HepG2 (cell line): ENCODE measurements at regions not wholly inside any gene's neighbourhood (a gene's known extent, or its start where the extent isn't known, plus 50 kb on each side); places are given as distances from the start of the nearest gene placed in this dataset.

Source experiments
- ATAC-seq: fragments of 200-7000 bp; cut with Tn5 transposase; 3 replicates; pipeline ENCODE4 v1.9.1; 2020; ENCODE audit warnings: mild to moderate bottlenecking, moderate library complexity
- BruUV-seq: library from RNA; stranded (reverse); fragments of 400-500 nt; replicated peaks from 2 replicates; lab custom pipeline; 2021; lab: Mats Ljungman, UMichigan
- CTCF ChIA-PET: fragments of 300-600 bp; formaldehyde crosslinking; extraction: SDS; loops from one replicate; lab custom pipeline; 2021; ENCODE audit warnings: low total read pairs, inconsistent platforms, low intra/inter-chr PET ratio; lab: Yijun Ruan, JAX
- POLR2A ChIA-PET: fragments of 350-600 bp; sonication (Branson Sonifier 250); formaldehyde crosslinking; loops from one replicate; lab custom pipeline; 2020; ENCODE audit warnings: antibody characterized with exemption, inconsistent platforms; lab: Yijun Ruan, JAX
- DNase-seq: peaks from one replicate; pipeline ENCODE4 v3.0.0-alpha.2; 2015; ENCODE audit warnings: low spot score
- FAIRE-seq: peaks from 3 replicates; lab custom pipeline; 2011; peaks lifted over from hg19 to GRCh38; lab: Jason Lieb, UNC
- H2AFZ ChIP-seq: one replicate; pipeline ENCODE4 v1.6.1; 2011; ENCODE audit warnings: low read length, inconsistent platforms
- H3K27ac ChIP-seq: fragments of 300-600 bp; 3 replicates; pipeline ENCODE4 v1.8.0; 2011; ENCODE audit warnings: mixed run types, mild to moderate bottlenecking, mixed read lengths, low read length, inconsistent platforms; ENCODE audit not compliant: insufficient read depth; ENCODE audit errors: extremely low read length
- H3K27me3 ChIP-seq, 2 experiments: fragments of 200-600 bp in 1 of 2; 2 replicates in 1 of 2; 3 replicates in 1 of 2; pipeline versions ENCODE4 v1.6.0 to v1.8.0; 2011; ENCODE audit warnings: low read length in 2 of 2, mild to moderate bottlenecking in 2 of 2, moderate library complexity in 2 of 2, inconsistent platforms in 1 of 2; ENCODE audit not compliant: insufficient read depth in 2 of 2, control insufficient read depth in 1 of 2
- H3K36me3 ChIP-seq, 2 experiments: fragments of 200-600 bp in 1 of 2; replicated peaks in 1 of 2; 2 replicates in 1 of 2; 3 replicates in 1 of 2; pipeline versions ENCODE4 v1.5.1 to v1.8.0; 2011; ENCODE audit warnings: low read length in 2 of 2, inconsistent platforms in 1 of 2; ENCODE audit not compliant: insufficient read depth in 2 of 2, control insufficient read depth in 1 of 2
- H3K4me1 ChIP-seq: 2 replicates; pipeline ENCODE4 v1.5.1; 2012; ENCODE audit warnings: low read length, inconsistent platforms; ENCODE audit not compliant: insufficient read depth
- H3K4me2 ChIP-seq: 2 replicates; pipeline ENCODE4 v1.6.0; 2011; ENCODE audit warnings: low read depth, low read length, inconsistent platforms
- H3K4me3 ChIP-seq, 3 experiments: fragments of 200-600 bp in 1 of 3; sonication (generic), shearing (Covaris generic) in 1 of 3; replicated peaks in 1 of 3; 2 replicates each; pipeline ENCODE4 v1.5.1; 2011 to 2016; ENCODE audit warnings: low read length in 3 of 3, inconsistent platforms in 2 of 3, low read depth in 2 of 3, mild to moderate bottlenecking in 2 of 3, control low read depth in 1 of 3, mixed read lengths in 1 of 3; ENCODE audit not compliant: insufficient read depth in 1 of 3
- H3K79me2 ChIP-seq: one replicate; pipeline ENCODE4 v1.6.1; 2011; ENCODE audit warnings: low read length, inconsistent platforms; ENCODE audit not compliant: insufficient read depth
- H3K9ac ChIP-seq: 2 replicates; pipeline ENCODE4 v1.6.0; 2011; ENCODE audit warnings: mild to moderate bottlenecking, low read depth, low read length, inconsistent platforms; ENCODE audit not compliant: insufficient read depth
- H3K9me3 ChIP-seq: 2 replicates; pipeline ENCODE4 v1.5.1; 2012; ENCODE audit warnings: mild to moderate bottlenecking, low read length
- H4K20me1 ChIP-seq: 2 replicates; pipeline ENCODE4 v1.6.0; 2011; ENCODE audit warnings: inconsistent platforms, mild to moderate bottlenecking, low read length, moderate library complexity; ENCODE audit not compliant: insufficient read depth
- ATF6 ChIP-seq: sonication (generic); formaldehyde crosslinking; conservative IDR thresholded peaks from 2 replicates; pipeline ENCODE4 v1.4.0; 2020; ENCODE audit warnings: missing genetic modification reagents
- GMEB1 ChIP-seq: sonication (generic); formaldehyde crosslinking; IDR thresholded peaks from 2 replicates; pipeline ENCODE4 v1.5.1; 2020; ENCODE audit warnings: missing genetic modification reagents, mild to moderate bottlenecking, borderline replicate concordance
- HNF4G ChIP-seq, 2 experiments: sonication (generic) in 1 of 2; formaldehyde crosslinking in 1 of 2; IDR thresholded peaks; 2 replicates each; pipeline versions ENCODE4 v1.4.0 to v1.6.1; 2011 to 2020; ENCODE audit warnings: borderline replicate concordance in 2 of 2, low read depth in 2 of 2, mild to moderate bottlenecking in 2 of 2, low read length in 1 of 2, missing genetic modification reagents in 1 of 2, moderate library complexity in 1 of 2
- KAT7 ChIP-seq: IDR thresholded peaks from 2 replicates; pipeline ENCODE4 v1.6.1; 2018; ENCODE audit warnings: borderline replicate concordance, missing compliant biosample characterization
- MTA1 ChIP-seq: sonication (generic); formaldehyde crosslinking; IDR thresholded peaks from 2 replicates; pipeline ENCODE4 v1.4.0; 2020; ENCODE audit warnings: missing genetic modification reagents, mild to moderate bottlenecking, borderline replicate concordance
- RELA ChIP-seq: sonication (generic); formaldehyde crosslinking; IDR thresholded peaks from 2 replicates; pipeline ENCODE4 v1.4.0; 2020; ENCODE audit warnings: missing genetic modification reagents
- RFXAP ChIP-seq: sonication (generic); formaldehyde crosslinking; IDR thresholded peaks from 2 replicates; pipeline ENCODE4 v1.4.0; 2020; ENCODE audit warnings: missing genetic modification reagents, borderline replicate concordance
- XRCC5 ChIP-seq: fragments of 200-400 bp; formaldehyde crosslinking; optimal IDR thresholded peaks from 2 replicates; pipeline ENCODE3; 2017; ENCODE audit warnings: mild to moderate bottlenecking, low read length
- ZFP90 ChIP-seq: sonication (generic); formaldehyde crosslinking; IDR thresholded peaks from 2 replicates; pipeline ENCODE4 v1.8.0; 2022; ENCODE audit warnings: missing genetic modification reagents, mild to moderate bottlenecking, inconsistent platforms, borderline replicate concordance
- ZIK1 ChIP-seq: sonication (generic); formaldehyde crosslinking; IDR thresholded peaks from 2 replicates; pipeline ENCODE4 v1.5.0; 2020; ENCODE audit warnings: mild to moderate bottlenecking, low read depth, missing genetic modification reagents, borderline replicate concordance
- ZNF33B ChIP-seq: sonication (generic); formaldehyde crosslinking; IDR thresholded peaks from 2 replicates; pipeline ENCODE4 v1.5.1; 2020; ENCODE audit warnings: mild to moderate bottlenecking, missing genetic modification reagents
- ZSCAN30 ChIP-seq: sonication (generic); formaldehyde crosslinking; IDR thresholded peaks from 2 replicates; pipeline ENCODE4 v1.5.0; 2020; ENCODE audit warnings: mild to moderate bottlenecking, missing genetic modification reagents
- WGBS: methylation state at CpG from one replicate; pipeline ENCODE4 v1.1.6; 2017; ENCODE audit warnings: low lambda C conversion rate; 5-methylcytosine and 5-hydroxymethylcytosine counted together
- in situ Hi-C: cut with HindIII; loops from 2 replicates; pipeline ENCODE4 v1.10.0; 2017; ENCODE audit warnings: low pct_unique_long_range_greater_than_20kb; ENCODE audit not compliant: extremely low pct_ligation_motif_present
- intact Hi-C: fragments of 100-400 bp; cut with micrococcal nuclease; formaldehyde crosslinking; loops from one replicate; pipeline ENCODE4 v1.10.0; 2022; ENCODE audit not compliant: unreplicated experiment
- TF ChIP-seq, protein P1 (sequence below): sonication (generic); formaldehyde crosslinking; IDR thresholded peaks from 2 replicates; pipeline ENCODE4 v1.4.0; 2020; ENCODE audit warnings: missing genetic modification reagents, borderline replicate concordance

DNA sequence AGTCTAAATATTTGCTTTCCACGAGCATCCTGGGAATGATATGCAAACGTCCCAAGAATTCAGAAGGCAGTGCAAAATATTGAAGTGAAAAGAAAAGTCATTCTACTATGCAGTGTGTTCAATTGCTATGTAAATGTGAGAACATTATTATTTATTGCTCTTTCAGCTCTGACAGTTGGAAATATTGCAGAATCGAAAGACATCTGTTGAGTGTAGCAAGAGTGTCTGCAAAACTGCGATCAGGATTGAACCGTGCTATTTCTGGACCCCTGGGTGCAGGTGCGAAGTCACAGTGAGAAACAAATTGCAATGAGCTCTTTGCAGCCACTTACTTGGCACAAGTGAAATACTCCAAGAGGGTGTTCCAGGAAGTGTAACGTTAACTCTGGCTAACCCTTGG is 566.4 kb downstream of the AJAP1 start (continued):
- no peak for TF ChIP-seq XRCC5
- TF ChIP-seq, protein P1, sequence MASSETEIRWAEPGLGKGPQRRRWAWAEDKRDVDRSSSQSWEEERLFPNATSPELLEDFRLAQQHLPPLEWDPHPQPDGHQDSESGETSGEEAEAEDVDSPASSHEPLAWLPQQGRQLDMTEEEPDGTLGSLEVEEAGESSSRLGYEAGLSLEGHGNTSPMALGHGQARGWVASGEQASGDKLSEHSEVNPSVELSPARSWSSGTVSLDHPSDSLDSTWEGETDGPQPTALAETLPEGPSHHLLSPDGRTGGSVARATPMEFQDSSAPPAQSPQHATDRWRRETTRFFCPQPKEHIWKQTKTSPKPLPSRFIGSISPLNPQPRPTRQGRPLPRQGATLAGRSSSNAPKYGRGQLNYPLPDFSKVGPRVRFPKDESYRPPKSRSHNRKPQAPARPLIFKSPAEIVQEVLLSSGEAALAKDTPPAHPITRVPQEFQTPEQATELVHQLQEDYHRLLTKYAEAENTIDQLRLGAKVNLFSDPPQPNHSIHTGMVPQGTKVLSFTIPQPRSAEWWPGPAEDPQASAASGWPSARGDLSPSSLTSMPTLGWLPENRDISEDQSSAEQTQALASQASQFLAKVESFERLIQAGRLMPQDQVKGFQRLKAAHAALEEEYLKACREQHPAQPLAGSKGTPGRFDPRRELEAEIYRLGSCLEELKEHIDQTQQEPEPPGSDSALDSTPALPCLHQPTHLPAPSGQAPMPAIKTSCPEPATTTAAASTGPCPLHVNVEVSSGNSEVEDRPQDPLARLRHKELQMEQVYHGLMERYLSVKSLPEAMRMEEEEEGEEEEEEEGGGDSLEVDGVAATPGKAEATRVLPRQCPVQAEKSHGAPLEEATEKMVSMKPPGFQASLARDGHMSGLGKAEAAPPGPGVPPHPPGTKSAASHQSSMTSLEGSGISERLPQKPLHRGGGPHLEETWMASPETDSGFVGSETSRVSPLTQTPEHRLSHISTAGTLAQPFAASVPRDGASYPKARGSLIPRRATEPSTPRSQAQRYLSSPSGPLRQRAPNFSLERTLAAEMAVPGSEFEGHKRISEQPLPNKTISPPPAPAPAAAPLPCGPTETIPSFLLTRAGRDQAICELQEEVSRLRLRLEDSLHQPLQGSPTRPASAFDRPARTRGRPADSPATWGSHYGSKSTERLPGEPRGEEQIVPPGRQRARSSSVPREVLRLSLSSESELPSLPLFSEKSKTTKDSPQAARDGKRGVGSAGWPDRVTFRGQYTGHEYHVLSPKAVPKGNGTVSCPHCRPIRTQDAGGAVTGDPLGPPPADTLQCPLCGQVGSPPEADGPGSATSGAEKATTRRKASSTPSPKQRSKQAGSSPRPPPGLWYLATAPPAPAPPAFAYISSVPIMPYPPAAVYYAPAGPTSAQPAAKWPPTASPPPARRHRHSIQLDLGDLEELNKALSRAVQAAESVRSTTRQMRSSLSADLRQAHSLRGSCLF, result no peak
- no peak for TF ChIP-seq MTA1 (CRISPR knock-in tag)
- TF ChIP-seq ZIK1, result no peak
- no peak for TF ChIP-seq ATF6 (CRISPR knock-in tag)
- TF ChIP-seq RELA, result no peak
- no peak for TF ChIP-seq ZSCAN30 (CRISPR knock-in tag)

DNA sequence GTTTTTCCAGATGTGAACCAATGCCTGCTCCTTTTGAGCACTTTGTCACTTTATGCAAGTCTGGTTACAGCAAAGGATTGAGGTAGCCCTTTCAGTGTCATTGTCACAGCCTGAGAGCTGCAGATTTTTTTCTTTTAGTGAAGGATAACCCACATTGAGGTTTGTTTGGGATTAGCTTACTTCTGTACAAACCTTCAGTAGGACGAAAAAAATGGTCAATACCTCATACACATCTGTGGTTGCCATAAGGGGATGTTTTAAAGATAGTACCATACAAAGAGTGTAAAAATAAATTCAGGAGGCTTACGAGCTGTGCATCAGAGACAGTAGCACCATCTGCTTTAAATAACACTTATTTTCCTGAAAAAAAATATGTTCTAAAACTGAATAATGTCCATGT is 566.0 kb downstream of the AJAP1 start:
- Histone ChIP-seq H3K27ac (no peak overlapping the region), H3K79me2 (no peaks in the 10 kb centered on the region), H3K27me3 (no peaks in the 10 kb centered on the region; a peak in 1 of 5 replicates), H2AFZ (no peak overlapping the region), H3K4me1 (no peaks in the 10 kb centered on the region), H3K9me3 (peaks cover 29% of the 10 kb centered on the region), H3K9ac (no peak overlapping the region), H3K4me2 (no peak overlapping the region), H3K36me3 (no peaks in the 10 kb centered on the region), H4K20me1 (no peaks in the 10 kb centered on the region), H3K4me3 (no peak overlapping the region)
- POLR2A ChIA-PET, result no interaction called here
- DNase-seq (no peak), ATAC-seq (no peak), FAIRE-seq (no peak)
- in situ Hi-C loops (no loop called here), intact Hi-C loops (no loop called here)
- CTCF ChIA-PET, result no interaction called here
- BruUV-seq, result no TSS peak
- 4% methylated on average over 2 of the region's 2 CpGs for WGBS
- TF ChIP-seq ZNF33B (CRISPR knock-in tag) (no peak), RFXAP (CRISPR knock-in tag) (no peak), ZFP90 (CRISPR knock-in tag) (no peak), KAT7 (CRISPR knock-in tag) (no peak), GMEB1 (no peak), HNF4G (IDR thresholded peaks at IDR 0.05; ENCODE audit: borderline replicate concordance, low read depth, low read length) (no peak), HNF4G (CRISPR knock-in tag; IDR thresholded peaks at IDR 0.05; ENCODE audit: borderline replicate concordance, low read depth) (no peak)
